Suprapubic skin (tissue), 3 donors: ENCODE measurements at regions not wholly inside any gene's neighbourhood (a gene's known extent, or its start where the extent isn't known, plus 50 kb on each side); places are given as distances from the start of the nearest gene placed in this dataset.

ENCODE experiments used
- CTCF ChIP-seq, 2 donors: fragments of 200-600 bp in 1 of 2; fragments of 450-650 bp in 1 of 2; sonication (generic) in 1 of 2; IDR thresholded peaks; one replicate each; pipeline ENCODE4 v1.5.1; 2016 to 2019; ENCODE audit warnings: antibody characterized with exemption in 2 of 2, mild to moderate bottlenecking in 1 of 2, moderate library complexity in 1 of 2
- POLR2AphosphoS5 ChIP-seq, 3 donors: sonication (generic); formaldehyde crosslinking; IDR thresholded peaks; one replicate each; pipeline ENCODE4 v1.6.1; 2017; ENCODE audit warnings: antibody characterized with exemption in 3 of 3

- TF ChIP-seq CTCF (IDR thresholded peaks at IDR 0.05) (no peak), POLR2AphosphoS5 (IDR thresholded peaks at IDR 0.05) (no peak)
These were observed 327.6 kb downstream of the BRD1 start for GRCh38 chr22:49500076-49500460.
